ENCODE measurements at regions not wholly inside any gene's neighbourhood (a gene's known extent, or its start where the extent isn't known, plus 50 kb on each side); places are given as distances from the start of the nearest gene placed in this dataset.

DNA sequence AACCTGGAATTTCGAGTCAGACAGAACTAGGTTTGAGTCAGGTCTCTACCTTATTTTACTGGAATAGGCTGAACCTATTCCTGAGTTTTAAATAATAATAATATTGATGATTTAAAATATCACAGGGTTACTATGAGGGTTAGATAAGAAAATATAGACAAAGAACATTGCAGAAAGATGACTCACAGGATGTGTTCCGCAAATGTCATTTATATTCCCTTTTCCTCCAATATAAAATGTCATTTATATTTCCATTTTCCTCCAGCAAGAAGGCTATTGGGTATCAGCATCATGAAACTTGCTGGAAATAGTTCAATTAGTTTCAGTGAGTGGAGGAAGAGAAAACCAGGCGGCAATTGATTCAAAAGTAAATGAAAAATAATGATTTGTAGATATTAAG lies 163.9 kb upstream of the RASSF8 start:
- Histone ChIP-seq H3K23me2 (ENCODE audit: insufficient read length, low read depth, low read length, poor library complexity, severe bottlenecking) (no peaks in the 10 kb centered on the region), H2AFZ (ENCODE audit: low read length) (no peak overlapping the region), H3K4me2 (ENCODE audit: insufficient read depth, insufficient read length, low read length) (no peak overlapping the region), H3K9me3 (ENCODE audit: control insufficient read depth, low read depth, low read length) (no peaks in the 10 kb centered on the region), H2AK5ac (ENCODE audit: insufficient read length, low read length) (no peak overlapping the region), H2BK20ac (ENCODE audit: low read depth, low read length, poor library complexity, severe bottlenecking) (no peak overlapping the region), H2BK12ac (ENCODE audit: insufficient read length, low read depth, low read length) (no peak overlapping the region), H3K56ac (ENCODE audit: insufficient read length, low read depth, low read length) (no peak overlapping the region), H3K23ac (ENCODE audit: insufficient read length, low read depth, low read length) (no peak overlapping the region), H3K4me1 (ENCODE audit: insufficient read depth, low read length) (peaks cover 2% of the 10 kb centered on the region; the same call in 1 of the 2 replicates), H2BK120ac (ENCODE audit: low read depth, low read length, poor library complexity, severe bottlenecking) (no peak overlapping the region), H4K20me1 (ENCODE audit: control insufficient read depth, insufficient read depth, insufficient read length) (no peaks in the 10 kb centered on the region), H4K91ac (ENCODE audit: insufficient read length, low read depth, low read length) (no peak overlapping the region), H3K79me1 (ENCODE audit: insufficient read depth, low read depth, low read length, poor library complexity, severe bottlenecking) (no peaks in the 10 kb centered on the region), H3K14ac (ENCODE audit: insufficient read depth, low read length) (no peak overlapping the region), H3K9ac (ENCODE audit: extremely low read depth, insufficient read length, low read length) (no peak overlapping the region), H3K18ac (ENCODE audit: insufficient read length, low read depth, low read length) (no peak overlapping the region), H3K27me3 (ENCODE audit: insufficient read depth, low read length) (no peaks in the 10 kb centered on the region), H3K79me2 (ENCODE audit: insufficient read depth, low read length) (no peaks in the 10 kb centered on the region), H3K27ac (ENCODE audit: insufficient read length, low read depth, low read length) (no peak overlapping the region), H3T11ph (ENCODE audit: low read length) (no peak overlapping the region), H2BK5ac (ENCODE audit: insufficient read length, low read length) (no peak overlapping the region), H4K8ac (replicated peaks; ENCODE audit: insufficient read length, low read depth, low read length) (no peak overlapping the region), H4K5ac (ENCODE audit: insufficient read length, low read depth, low read length) (no peak overlapping the region), H3K4ac (ENCODE audit: low read depth, low read length) (no peak overlapping the region), H2BK15ac (ENCODE audit: low read depth, low read length) (no peak overlapping the region)
- TF ChIP-seq, protein P1, sequence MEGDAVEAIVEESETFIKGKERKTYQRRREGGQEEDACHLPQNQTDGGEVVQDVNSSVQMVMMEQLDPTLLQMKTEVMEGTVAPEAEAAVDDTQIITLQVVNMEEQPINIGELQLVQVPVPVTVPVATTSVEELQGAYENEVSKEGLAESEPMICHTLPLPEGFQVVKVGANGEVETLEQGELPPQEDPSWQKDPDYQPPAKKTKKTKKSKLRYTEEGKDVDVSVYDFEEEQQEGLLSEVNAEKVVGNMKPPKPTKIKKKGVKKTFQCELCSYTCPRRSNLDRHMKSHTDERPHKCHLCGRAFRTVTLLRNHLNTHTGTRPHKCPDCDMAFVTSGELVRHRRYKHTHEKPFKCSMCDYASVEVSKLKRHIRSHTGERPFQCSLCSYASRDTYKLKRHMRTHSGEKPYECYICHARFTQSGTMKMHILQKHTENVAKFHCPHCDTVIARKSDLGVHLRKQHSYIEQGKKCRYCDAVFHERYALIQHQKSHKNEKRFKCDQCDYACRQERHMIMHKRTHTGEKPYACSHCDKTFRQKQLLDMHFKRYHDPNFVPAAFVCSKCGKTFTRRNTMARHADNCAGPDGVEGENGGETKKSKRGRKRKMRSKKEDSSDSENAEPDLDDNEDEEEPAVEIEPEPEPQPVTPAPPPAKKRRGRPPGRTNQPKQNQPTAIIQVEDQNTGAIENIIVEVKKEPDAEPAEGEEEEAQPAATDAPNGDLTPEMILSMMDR (conservative IDR thresholded peaks at IDR 0.05) = no peak
- Mint-ChIP-seq H3K36me3 (ENCODE audit: insufficient read depth in 1 of 3, low read depth in 3 of 3) (no peaks in the 10 kb centered on the region), H3K4me1 (peaks cover 14 to 15% of the 10 kb centered on the region in 2 experiments), H3K27me3 (ENCODE audit: low read depth) (no peaks in the 10 kb centered on the region), H3K4me3 (no peak overlapping the region), H3K9me3 (no peaks in the 10 kb centered on the region; a peak in 1 of 5 replicates), H3K27ac (peak overlapping the region in 1 of 3 experiments; percentile 38; a peak in 1 of 7 replicates)
- WGBS (ENCODE audit: extremely low coverage, insufficient read length, low lambda C conversion rate) = no CpG with 5 or more reads among the region's 3 CpGs
- DNase-seq = no peak
